Loucy (cell line): ENCODE measurements at regions not wholly inside any gene's neighbourhood (a gene's known extent, or its start where the extent isn't known, plus 50 kb on each side); places are given as distances from the start of the nearest gene placed in this dataset.

Source experiments
- H2AFZ ChIP-seq: fragments of 200-600 bp; sonication (generic); 2 replicates; pipeline ENCODE4 v1.6.0; 2016; ENCODE audit warnings: antibody characterized with exemption, mild to moderate bottlenecking, low read length, moderate library complexity
- H3F3A ChIP-seq: fragments of 200-600 bp; 2 replicates; pipeline ENCODE4 v1.6.0; 2016; ENCODE audit warnings: antibody characterized with exemption, low read depth, mild to moderate bottlenecking
- H3K27me3 ChIP-seq: fragments of 200-600 bp; sonication (generic); 2 replicates; pipeline ENCODE4 v1.6.1; 2014; ENCODE audit warnings: low read length, mild to moderate bottlenecking; ENCODE audit not compliant: insufficient read depth, poor library complexity, severe bottlenecking
- H3K36me3 ChIP-seq: fragments of 200-600 bp; sonication (generic); 2 replicates; pipeline ENCODE4 v1.6.1; 2016; ENCODE audit warnings: low read length; ENCODE audit not compliant: insufficient read depth
- H3K4me1 ChIP-seq: fragments of 200-600 bp; sonication (generic); 2 replicates; pipeline ENCODE4 v1.5.1; 2014; ENCODE audit warnings: low read length, mild to moderate bottlenecking; ENCODE audit not compliant: insufficient read depth, poor library complexity, severe bottlenecking
- H3K4me2 ChIP-seq: fragments of 200-600 bp; sonication (generic); 2 replicates; pipeline ENCODE4 v1.6.0; 2014; ENCODE audit warnings: antibody characterized with exemption, low read length, low read depth, mild to moderate bottlenecking; ENCODE audit not compliant: poor library complexity, severe bottlenecking
- H3K4me3 ChIP-seq: fragments of 200-600 bp; sonication (generic); 2 replicates; pipeline ENCODE4 v1.5.1; 2014; ENCODE audit warnings: low read length, mild to moderate bottlenecking, mixed read lengths; ENCODE audit not compliant: poor library complexity, severe bottlenecking
- H3K79me2 ChIP-seq: fragments of 200-600 bp; sonication (generic); 2 replicates; pipeline ENCODE4 v1.6.1; 2014; ENCODE audit warnings: low read length; ENCODE audit not compliant: insufficient read depth
- H3K9ac ChIP-seq: fragments of 200-600 bp; sonication (generic); 2 replicates; pipeline ENCODE4 v1.6.0; 2014; ENCODE audit warnings: mild to moderate bottlenecking, low read depth, low read length, moderate library complexity; ENCODE audit not compliant: poor library complexity, severe bottlenecking
- H3K9me2 ChIP-seq: fragments of 200-600 bp; sonication (generic); replicated peaks from 2 replicates; pipeline ENCODE4 v1.6.1; 2016; ENCODE audit warnings: low read depth, low read length, mixed read lengths
- H3K9me3 ChIP-seq: fragments of 200-600 bp; sonication (generic); 2 replicates; pipeline ENCODE4 v1.6.1; 2014; ENCODE audit warnings: mild to moderate bottlenecking, antibody characterized with exemption, low read length, low read depth; ENCODE audit not compliant: insufficient read depth
- H4K20me1 ChIP-seq: fragments of 200-600 bp; sonication (generic); 2 replicates; pipeline ENCODE4 v1.6.0; 2014; ENCODE audit warnings: antibody characterized with exemption, low read length, mild to moderate bottlenecking; ENCODE audit not compliant: insufficient read depth, poor library complexity, severe bottlenecking
- CTCF ChIP-seq: fragments of 200-600 bp; sonication (generic); conservative IDR thresholded peaks from 2 replicates; pipeline ENCODE4 v1.5.1; 2014; ENCODE audit warnings: mild to moderate bottlenecking, antibody characterized with exemption, low read length
- EZH2phosphoT487 ChIP-seq: fragments of 200-600 bp; IDR thresholded peaks from 2 replicates; pipeline ENCODE4 v1.6.1; 2018; ENCODE audit warnings: antibody characterized with exemption, mild to moderate bottlenecking, moderate library complexity, borderline replicate concordance

DNA sequence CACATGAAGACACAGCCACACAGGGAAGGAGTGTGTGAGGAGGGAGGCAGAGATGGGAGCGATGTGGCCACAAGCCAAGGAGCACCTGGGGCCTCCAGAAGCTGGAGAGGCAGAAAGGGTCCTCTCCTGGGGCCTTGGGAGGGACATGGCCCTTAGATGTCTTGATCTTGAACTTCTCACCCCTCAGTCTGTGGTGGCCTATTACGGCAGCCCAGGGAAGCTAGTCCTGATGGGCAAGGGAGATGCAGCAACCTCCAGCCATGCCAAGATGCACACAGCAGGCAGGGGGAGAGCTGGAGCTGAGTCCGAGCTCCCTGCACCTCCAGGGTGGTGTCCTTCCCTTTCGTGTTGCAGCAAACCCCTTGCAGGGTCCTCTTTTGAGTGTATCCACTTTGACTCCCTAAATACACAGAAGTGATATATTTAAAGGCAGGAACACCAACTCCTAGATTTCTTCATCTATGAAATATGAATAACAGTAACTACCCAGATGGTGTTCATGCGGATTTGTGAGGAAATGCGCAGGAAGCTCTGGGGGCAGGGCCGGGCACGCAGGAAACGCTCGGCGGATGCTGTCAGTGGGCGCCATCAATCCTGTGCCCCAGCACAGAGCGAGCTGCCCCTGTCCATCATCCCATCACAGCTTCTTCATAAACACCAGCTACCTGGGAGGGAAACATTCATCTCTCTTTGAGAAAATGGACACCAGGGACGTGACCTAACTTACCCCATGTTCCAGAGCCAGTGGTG lies 230.4 kb upstream of the MYT1L start:
- no peaks in the 10 kb centered on the region for H3K4me1 ChIP-seq
- H3F3A ChIP-seq = no peaks in the 10 kb centered on the region
- H3K9me3 ChIP-seq = peaks cover 6% of the 10 kb centered on the region; the same call in 1 of the 2 replicates
- H3K9me2 ChIP-seq = no peaks in the 10 kb centered on the region
- no peaks in the 10 kb centered on the region for H4K20me1 ChIP-seq
- H3K27me3 ChIP-seq = no peaks in the 10 kb centered on the region
- no peaks in the 10 kb centered on the region for H3K36me3 ChIP-seq
- H2AFZ ChIP-seq = no peak overlapping the region
- H3K4me2 ChIP-seq = no peak overlapping the region
- TF ChIP-seq CTCF (no peak), EZH2phosphoT487 (no peak)
- H3K4me3 ChIP-seq = no peak overlapping the region
- no peak overlapping the region for H3K9ac ChIP-seq
- H3K79me2 ChIP-seq = no peaks in the 10 kb centered on the region

DNA sequence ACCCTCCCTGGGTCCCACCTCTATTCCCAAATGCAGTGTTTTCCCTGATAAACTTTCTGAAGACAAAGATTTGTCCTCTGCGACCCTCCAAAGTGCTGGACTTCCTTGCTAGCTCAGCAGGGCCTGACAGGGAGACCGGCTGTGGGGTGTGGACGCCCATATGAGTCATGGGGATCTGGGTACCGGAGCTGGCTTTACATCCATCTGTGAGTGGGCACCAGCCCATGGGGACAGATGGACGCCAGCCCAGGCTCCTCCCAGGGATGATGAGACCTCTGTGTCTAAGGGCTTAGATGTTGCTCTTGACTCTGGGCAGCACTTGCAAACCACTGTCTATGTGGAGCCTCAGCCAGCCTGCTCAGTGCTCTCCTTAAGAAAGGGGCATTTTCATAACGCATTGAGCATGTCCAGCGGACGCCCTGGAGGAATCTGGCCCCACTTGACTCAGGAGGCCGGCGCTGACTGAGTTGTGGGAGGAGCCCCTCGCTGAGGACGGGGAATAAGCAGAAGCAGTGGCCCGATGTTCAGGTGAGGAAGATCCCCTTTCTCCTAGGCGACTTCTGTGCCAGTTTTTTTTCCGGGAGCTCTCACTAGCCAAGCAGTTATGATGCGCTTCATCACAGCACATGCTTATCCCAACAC lies 229.4 kb upstream of the MYT1L start:
- Histone ChIP-seq H3K27me3 (no peaks in the 10 kb centered on the region), H3K9me2 (no peaks in the 10 kb centered on the region), H3K4me2 (no peak overlapping the region), H4K20me1 (no peaks in the 10 kb centered on the region), H3K36me3 (no peaks in the 10 kb centered on the region), H3K9ac (no peak overlapping the region), H3K79me2 (no peaks in the 10 kb centered on the region), H2AFZ (no peak overlapping the region), H3K4me3 (no peak overlapping the region), H3K4me1 (no peaks in the 10 kb centered on the region), H3F3A (no peaks in the 10 kb centered on the region), H3K9me3 (peaks cover 4% of the 10 kb centered on the region; the same call in 1 of the 2 replicates)
- TF ChIP-seq CTCF (no peak), EZH2phosphoT487 (no peak)

DNA sequence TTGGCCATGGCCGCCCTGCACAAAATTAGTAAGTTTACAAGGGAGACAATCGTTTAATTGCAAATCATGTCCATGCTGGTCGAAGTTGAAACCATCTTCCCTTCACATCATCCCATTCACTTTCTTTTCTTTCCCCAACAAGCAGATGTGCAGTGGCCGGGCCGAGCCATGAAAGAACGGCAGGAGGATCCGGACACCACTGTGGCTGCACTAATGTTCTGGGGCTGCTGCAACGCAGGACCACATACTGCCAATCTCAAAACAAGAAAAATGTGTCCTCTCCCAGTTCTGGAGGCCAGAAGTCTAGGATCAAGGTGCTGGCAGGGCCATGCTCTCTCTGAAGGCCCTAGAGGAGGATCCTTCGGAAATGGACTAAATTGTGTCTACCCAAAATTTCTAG lies 227.4 kb upstream of the MYT1L start:
- no peaks in the 10 kb centered on the region for H3K79me2 ChIP-seq
- H3K9me2 ChIP-seq = no peaks in the 10 kb centered on the region
- H3K27me3 ChIP-seq = no peaks in the 10 kb centered on the region
- H3F3A ChIP-seq = no peaks in the 10 kb centered on the region
- H3K36me3 ChIP-seq = no peaks in the 10 kb centered on the region
- no peaks in the 10 kb centered on the region for H4K20me1 ChIP-seq
- no peak overlapping the region for H3K9ac ChIP-seq
- H3K4me2 ChIP-seq = no peak overlapping the region
- no peak overlapping the region for H3K4me3 ChIP-seq
- no peaks in the 10 kb centered on the region for H3K4me1 ChIP-seq
- H3K9me3 ChIP-seq = peaks cover 4% of the 10 kb centered on the region; the same call in 1 of the 2 replicates
- TF ChIP-seq EZH2phosphoT487 = no peak
- no peak for TF ChIP-seq CTCF
- no peak overlapping the region for H2AFZ ChIP-seq
